Neural cell (in vitro differentiated cells): ENCODE measurements at regions not wholly inside any gene's neighbourhood (a gene's known extent, or its start where the extent isn't known, plus 50 kb on each side); places are given as distances from the start of the nearest gene placed in this dataset.

Source experiments
- H2AFZ ChIP-seq: fragments of 200-600, 300-800 bp; sonication (generic), shearing (Covaris generic); 2 replicates; pipeline ENCODE4 v1.6.0; 2014; ENCODE audit warnings: low read depth, mild to moderate bottlenecking, antibody characterized with exemption, low read length, moderate library complexity
- H3F3A ChIP-seq: fragments of 200-600 bp; shearing (Covaris generic); 2 replicates; pipeline ENCODE4 v1.6.1; 2016; ENCODE audit warnings: mild to moderate bottlenecking, moderate library complexity, mixed read lengths, antibody characterized with exemption, low read length; ENCODE audit not compliant: insufficient read depth, poor library complexity, severe bottlenecking
- H3K27ac ChIP-seq: fragments of 200-600, 300-800 bp; sonication (generic), shearing (Covaris generic); 2 replicates; pipeline ENCODE4 v1.5.1; 2014; ENCODE audit warnings: mild to moderate bottlenecking, low read length, moderate library complexity
- H3K27me3 ChIP-seq: fragments of 300-800, 200-600 bp; sonication (generic), shearing (Covaris generic); 2 replicates; pipeline ENCODE4 v1.6.0; 2014; ENCODE audit warnings: mild to moderate bottlenecking, low read depth, low read length, moderate library complexity; ENCODE audit not compliant: insufficient read depth
- H3K36me3 ChIP-seq: fragments of 300-800, 200-600 bp; sonication (generic), shearing (Covaris generic); 2 replicates; pipeline ENCODE4 v1.5.1; 2014; ENCODE audit warnings: mild to moderate bottlenecking, antibody characterized with exemption, low read length, moderate library complexity; ENCODE audit not compliant: insufficient read depth
- H3K4me2 ChIP-seq: fragments of 300-800, 200-600 bp; sonication (generic), shearing (Covaris generic); 2 replicates; pipeline ENCODE4 v1.6.0; 2014; ENCODE audit warnings: mild to moderate bottlenecking, low read length
- H3K4me3 ChIP-seq: fragments of 300-800, 200-600 bp; sonication (generic), shearing (Covaris generic); 2 replicates; pipeline ENCODE4 v1.5.1; 2014; ENCODE audit warnings: mild to moderate bottlenecking, low read length, moderate library complexity
- H3K79me2 ChIP-seq: fragments of 200-600 bp; shearing (Covaris generic); replicated peaks from 2 replicates; pipeline ENCODE4 v1.6.0; 2014; ENCODE audit warnings: mild to moderate bottlenecking, low read length, moderate library complexity; ENCODE audit not compliant: insufficient read depth
- H3K9ac ChIP-seq: fragments of 300-800, 200-600 bp; sonication (generic), shearing (Covaris generic); 2 replicates; pipeline ENCODE4 v1.6.1; 2016; ENCODE audit warnings: mild to moderate bottlenecking, low read length, mixed read lengths
- H3K9me2 ChIP-seq: fragments of 200-600 bp; shearing (Covaris generic); 2 replicates; pipeline ENCODE4 v1.6.1; 2016; ENCODE audit warnings: mild to moderate bottlenecking, low read length, mixed read lengths; ENCODE audit not compliant: insufficient read depth
- H3K9me3 ChIP-seq: fragments of 200-600, 300-800 bp; sonication (generic), shearing (Covaris generic); 2 replicates; pipeline ENCODE4 v1.6.1; 2016; ENCODE audit warnings: mild to moderate bottlenecking, mixed run types, low read length, moderate library complexity, mixed read lengths
- H4K20me1 ChIP-seq: fragments of 200-600 bp; shearing (Covaris generic); 2 replicates; pipeline ENCODE4 v1.6.1; 2016; ENCODE audit warnings: mild to moderate bottlenecking, mixed run types; ENCODE audit not compliant: insufficient read depth
- EP300 ChIP-seq: fragments of 450-650 bp; conservative IDR thresholded peaks from 2 replicates; pipeline ENCODE4 v1.6.1; 2014; ENCODE audit warnings: antibody characterized with exemption, mild to moderate bottlenecking, moderate library complexity; ENCODE audit not compliant: poor library complexity, severe bottlenecking
- EZH2 ChIP-seq: fragments of 200-600, 300-800 bp; shearing (Covaris generic), sonication (generic); IDR thresholded peaks from 2 replicates; pipeline ENCODE4 v1.6.1; 2014; ENCODE audit warnings: antibody characterized with exemption, low read length, borderline replicate concordance, mild to moderate bottlenecking; ENCODE audit not compliant: insufficient read depth, poor library complexity, severe bottlenecking
- MXI1 ChIP-seq: fragments of 450-650 bp; conservative IDR thresholded peaks from 2 replicates; pipeline ENCODE4 v1.6.1; 2014; ENCODE audit warnings: antibody characterized with exemption, mild to moderate bottlenecking; ENCODE audit not compliant: poor library complexity, severe bottlenecking
- POLR2AphosphoS5 ChIP-seq: IDR thresholded peaks from 2 replicates; pipeline ENCODE4 v1.6.1; 2012
- RAD21 ChIP-seq: fragments of 450-650 bp; conservative IDR thresholded peaks from 2 replicates; pipeline ENCODE4 v1.6.1; 2014; ENCODE audit warnings: antibody characterized with exemption, mild to moderate bottlenecking, moderate library complexity
- SMC3 ChIP-seq: fragments of 450-650 bp; conservative IDR thresholded peaks from 2 replicates; pipeline ENCODE4 v1.6.1; 2014; ENCODE audit warnings: antibody characterized with exemption, mild to moderate bottlenecking, moderate library complexity; ENCODE audit not compliant: poor library complexity
- TAF1 ChIP-seq: IDR thresholded peaks from 2 replicates; pipeline ENCODE4 v1.6.1; 2012; ENCODE audit warnings: low read depth
- TF ChIP-seq, protein P1 (sequence below): fragments of 450-650 bp; IDR thresholded peaks from 2 replicates; pipeline ENCODE4 v1.5.1; 2014; ENCODE audit warnings: antibody characterized with exemption, mild to moderate bottlenecking, moderate library complexity; ENCODE audit not compliant: poor library complexity, severe bottlenecking
- TF ChIP-seq, protein P2 (sequence below): IDR thresholded peaks from 2 replicates; pipeline ENCODE4 v1.6.1; 2012; ENCODE audit warnings: borderline replicate concordance

DNA sequence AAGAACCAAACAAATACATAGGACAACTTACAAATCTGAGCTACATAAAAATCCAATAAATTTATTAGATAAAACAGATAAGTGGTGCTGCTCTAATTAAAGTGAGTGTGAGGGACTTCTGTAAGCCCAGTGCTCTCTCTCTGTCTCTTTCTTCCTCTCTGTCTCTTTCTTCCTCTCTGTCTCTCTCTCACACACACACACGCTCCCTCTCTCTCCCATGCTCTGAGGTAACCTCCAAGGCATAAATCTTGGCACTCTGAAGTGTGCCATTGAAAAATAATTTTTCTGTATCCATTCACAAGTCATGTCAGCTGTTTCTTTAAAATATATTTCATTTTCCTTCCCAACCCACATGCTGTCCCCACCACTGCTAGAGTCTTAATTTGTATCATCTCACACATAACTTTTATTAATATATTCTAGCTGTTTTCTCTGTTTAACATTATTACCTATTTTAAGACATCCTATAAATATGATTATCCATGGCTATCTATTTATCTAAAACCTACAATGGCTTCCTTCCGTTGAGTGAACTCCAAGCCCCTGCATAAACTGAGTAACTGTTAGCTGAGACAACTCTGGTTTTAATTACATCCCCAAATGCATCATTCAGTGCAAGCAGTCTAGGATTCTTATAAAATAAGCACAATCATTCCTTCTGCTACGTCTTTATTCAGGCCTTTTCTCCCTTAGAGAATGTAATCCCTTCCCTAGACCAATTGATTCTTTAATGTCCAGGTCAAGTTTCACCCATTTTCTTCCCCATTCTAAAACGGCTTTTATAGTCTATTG, 57.4 kb upstream of the SLC5A12 start:
- Histone ChIP-seq H4K20me1 (no peaks in the 10 kb centered on the region), H3K9ac (no peak overlapping the region), H3K27ac (no peak overlapping the region), H3K9me2 (no peaks in the 10 kb centered on the region), H3K9me3 (no peaks in the 10 kb centered on the region), H3K4me3 (no peak overlapping the region), H3K79me2 (no peaks in the 10 kb centered on the region), H3K36me3 (no peaks in the 10 kb centered on the region), H3F3A (no peaks in the 10 kb centered on the region), H3K27me3 (no peaks in the 10 kb centered on the region), H3K4me2 (no peak overlapping the region), H2AFZ (no peak overlapping the region)
- TF ChIP-seq EP300 (no peak), RAD21 (no peak), MXI1 (no peak), EZH2 (no peak), TAF1 (no peak), SMC3 (no peak), POLR2AphosphoS5 (no peak)
- TF ChIP-seq, protein P1, sequence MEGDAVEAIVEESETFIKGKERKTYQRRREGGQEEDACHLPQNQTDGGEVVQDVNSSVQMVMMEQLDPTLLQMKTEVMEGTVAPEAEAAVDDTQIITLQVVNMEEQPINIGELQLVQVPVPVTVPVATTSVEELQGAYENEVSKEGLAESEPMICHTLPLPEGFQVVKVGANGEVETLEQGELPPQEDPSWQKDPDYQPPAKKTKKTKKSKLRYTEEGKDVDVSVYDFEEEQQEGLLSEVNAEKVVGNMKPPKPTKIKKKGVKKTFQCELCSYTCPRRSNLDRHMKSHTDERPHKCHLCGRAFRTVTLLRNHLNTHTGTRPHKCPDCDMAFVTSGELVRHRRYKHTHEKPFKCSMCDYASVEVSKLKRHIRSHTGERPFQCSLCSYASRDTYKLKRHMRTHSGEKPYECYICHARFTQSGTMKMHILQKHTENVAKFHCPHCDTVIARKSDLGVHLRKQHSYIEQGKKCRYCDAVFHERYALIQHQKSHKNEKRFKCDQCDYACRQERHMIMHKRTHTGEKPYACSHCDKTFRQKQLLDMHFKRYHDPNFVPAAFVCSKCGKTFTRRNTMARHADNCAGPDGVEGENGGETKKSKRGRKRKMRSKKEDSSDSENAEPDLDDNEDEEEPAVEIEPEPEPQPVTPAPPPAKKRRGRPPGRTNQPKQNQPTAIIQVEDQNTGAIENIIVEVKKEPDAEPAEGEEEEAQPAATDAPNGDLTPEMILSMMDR, result no peak
- TF ChIP-seq, protein P2, sequence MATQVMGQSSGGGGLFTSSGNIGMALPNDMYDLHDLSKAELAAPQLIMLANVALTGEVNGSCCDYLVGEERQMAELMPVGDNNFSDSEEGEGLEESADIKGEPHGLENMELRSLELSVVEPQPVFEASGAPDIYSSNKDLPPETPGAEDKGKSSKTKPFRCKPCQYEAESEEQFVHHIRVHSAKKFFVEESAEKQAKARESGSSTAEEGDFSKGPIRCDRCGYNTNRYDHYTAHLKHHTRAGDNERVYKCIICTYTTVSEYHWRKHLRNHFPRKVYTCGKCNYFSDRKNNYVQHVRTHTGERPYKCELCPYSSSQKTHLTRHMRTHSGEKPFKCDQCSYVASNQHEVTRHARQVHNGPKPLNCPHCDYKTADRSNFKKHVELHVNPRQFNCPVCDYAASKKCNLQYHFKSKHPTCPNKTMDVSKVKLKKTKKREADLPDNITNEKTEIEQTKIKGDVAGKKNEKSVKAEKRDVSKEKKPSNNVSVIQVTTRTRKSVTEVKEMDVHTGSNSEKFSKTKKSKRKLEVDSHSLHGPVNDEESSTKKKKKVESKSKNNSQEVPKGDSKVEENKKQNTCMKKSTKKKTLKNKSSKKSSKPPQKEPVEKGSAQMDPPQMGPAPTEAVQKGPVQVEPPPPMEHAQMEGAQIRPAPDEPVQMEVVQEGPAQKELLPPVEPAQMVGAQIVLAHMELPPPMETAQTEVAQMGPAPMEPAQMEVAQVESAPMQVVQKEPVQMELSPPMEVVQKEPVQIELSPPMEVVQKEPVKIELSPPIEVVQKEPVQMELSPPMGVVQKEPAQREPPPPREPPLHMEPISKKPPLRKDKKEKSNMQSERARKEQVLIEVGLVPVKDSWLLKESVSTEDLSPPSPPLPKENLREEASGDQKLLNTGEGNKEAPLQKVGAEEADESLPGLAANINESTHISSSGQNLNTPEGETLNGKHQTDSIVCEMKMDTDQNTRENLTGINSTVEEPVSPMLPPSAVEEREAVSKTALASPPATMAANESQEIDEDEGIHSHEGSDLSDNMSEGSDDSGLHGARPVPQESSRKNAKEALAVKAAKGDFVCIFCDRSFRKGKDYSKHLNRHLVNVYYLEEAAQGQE, result no peak

DNA sequence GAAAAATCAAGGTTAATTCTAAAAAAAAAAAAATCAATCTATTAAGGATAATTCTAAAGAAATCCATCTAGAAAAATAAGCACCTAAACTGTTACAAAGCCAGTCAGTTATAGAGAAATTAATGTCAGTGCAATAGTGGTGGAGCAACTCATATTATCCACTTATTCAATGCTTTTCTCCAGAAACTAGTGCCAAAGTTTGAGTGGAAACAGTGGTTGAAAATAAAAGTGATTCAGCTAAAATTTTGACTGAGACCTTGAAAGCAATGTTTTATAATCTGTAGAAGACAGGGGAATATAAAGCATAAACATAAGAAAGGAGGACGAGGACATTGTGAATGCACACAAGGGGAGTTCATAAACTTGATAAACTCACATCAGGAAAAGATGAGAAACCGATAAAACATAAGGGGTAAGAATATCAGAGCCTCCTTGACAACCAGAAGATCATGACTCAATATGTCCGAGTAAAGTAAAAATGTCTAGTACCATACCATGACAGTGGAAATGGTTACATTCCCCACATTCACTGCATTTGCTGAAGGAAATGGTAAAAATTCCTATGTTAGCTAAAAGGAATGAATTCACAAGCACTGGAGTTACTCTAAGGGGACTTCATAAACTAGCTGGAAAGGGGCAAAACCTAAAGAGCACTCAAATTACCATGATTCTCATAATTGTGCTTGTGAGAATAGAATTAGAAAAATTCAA, 58.7 kb upstream of the SLC5A12 start:
- Histone ChIP-seq H3K4me3 (no peak overlapping the region), H3K9ac (no peak overlapping the region), H3K9me2 (no peaks in the 10 kb centered on the region), H3K27me3 (no peaks in the 10 kb centered on the region), H3K4me2 (no peak overlapping the region), H4K20me1 (no peaks in the 10 kb centered on the region), H3K79me2 (no peaks in the 10 kb centered on the region), H2AFZ (no peak overlapping the region), H3K9me3 (no peaks in the 10 kb centered on the region), H3K27ac (no peak overlapping the region), H3F3A (no peaks in the 10 kb centered on the region), H3K36me3 (no peaks in the 10 kb centered on the region)
- TF ChIP-seq POLR2AphosphoS5 (no peak), EZH2 (no peak), SMC3 (no peak), RAD21 (no peak), EP300 (no peak), MXI1 (no peak), TAF1 (no peak)
- TF ChIP-seq, protein P1, result no peak
- TF ChIP-seq, protein P2, result no peak
